Tibial nerve (tissue), 4 donors: ENCODE measurements at regions not wholly inside any gene's neighbourhood (a gene's known extent, or its start where the extent isn't known, plus 50 kb on each side); places are given as distances from the start of the nearest gene placed in this dataset.

Source experiments
- DNase-seq, 2 donors: peaks; one replicate each; pipeline ENCODE4 v3.0.0-alpha.2; 2019; ENCODE audit warnings: low spot score in 2 of 2
- H3K27ac ChIP-seq, 4 donors: fragments of 200-600 bp; sonication (generic) in 3 of 4; one replicate each; pipeline ENCODE4 v1.5.1; 2017 to 2019; ENCODE audit warnings: mild to moderate bottlenecking in 1 of 4
- H3K27me3 ChIP-seq, 2 donors: fragments of 200-600 bp; sonication (generic) in 1 of 2; one replicate each; pipeline versions ENCODE4 v1.5.1 to v1.6.0; 2017 to 2019
- H3K36me3 ChIP-seq, 3 donors: fragments of 200-600 bp; sonication (generic); one replicate each; pipeline ENCODE4 v1.5.1; 2018 to 2019
- H3K4me1 ChIP-seq, 4 donors: fragments of 200-600 bp; sonication (generic) in 3 of 4; one replicate each; pipeline ENCODE4 v1.5.1; 2017 to 2019
- H3K4me3 ChIP-seq, 4 donors: fragments of 200-600 bp; sonication (generic) in 3 of 4; one replicate each; pipeline ENCODE4 v1.5.1; 2017 to 2019; ENCODE audit warnings: mild to moderate bottlenecking in 1 of 4, moderate library complexity in 1 of 4
- H3K9me3 ChIP-seq, 4 donors: fragments of 200-600 bp; sonication (generic) in 3 of 4; one replicate each; pipeline ENCODE4 v1.5.1; 2017 to 2019
- CTCF ChIP-seq, 5 experiments: fragments of 200-600 bp in 3 of 5; fragments of 450-650 bp in 2 of 5; sonication (generic) in 3 of 5; IDR thresholded peaks; one replicate each; pipeline ENCODE4 v1.5.1; 2016 to 2019; ENCODE audit warnings: antibody characterized with exemption in 5 of 5, mild to moderate bottlenecking in 3 of 5, moderate library complexity in 2 of 5
- EP300 ChIP-seq, 2 donors: sonication (generic); formaldehyde crosslinking; IDR thresholded peaks; one replicate each; pipeline ENCODE4 v1.6.1; 2017; ENCODE audit warnings: antibody characterized with exemption in 2 of 2, mild to moderate bottlenecking in 1 of 2
- POLR2A ChIP-seq, 2 donors: fragments of 450-650 bp; IDR thresholded peaks; one replicate each; pipeline ENCODE4 v1.6.1; 2017; ENCODE audit warnings: antibody characterized with exemption in 2 of 2, mild to moderate bottlenecking in 2 of 2, moderate library complexity in 2 of 2
- WGBS, 2 donors: methylation state at CpG; one replicate each; pipeline ENCODE4 v1.1.5; 2018; 5-methylcytosine and 5-hydroxymethylcytosine counted together

- no peak overlapping the region for H3K4me3 ChIP-seq
- 79 to 81% methylated on average over 4 of the region's 4 CpGs for WGBS, 2 donors
- no peaks in the 10 kb centered on the region for H3K4me1 ChIP-seq
- no peak overlapping the region for H3K27ac ChIP-seq
- no peak for DNase-seq
- peaks cover 0 to 10% (median 0%) of the 10 kb centered on the region in 4 donors for H3K9me3 ChIP-seq
- TF ChIP-seq CTCF (IDR thresholded peaks at IDR 0.05) (no peak), POLR2A (IDR thresholded peaks at IDR 0.05) (no peak), EP300 (IDR thresholded peaks at IDR 0.05) (no peak)
- no peaks in the 10 kb centered on the region for H3K36me3 ChIP-seq
- no peaks in the 10 kb centered on the region for H3K27me3 ChIP-seq
Observed at GRCh38 chr13:88303605-88304004, 632.4 kb downstream of the SLITRK5 start.

GRCh38 chr13:88314496-88314895 lies 643.3 kb downstream of the SLITRK5 start:
- H3K4me3 ChIP-seq: no peak overlapping the region
- H3K4me1 ChIP-seq: no peaks in the 10 kb centered on the region
- no peaks in the 10 kb centered on the region for H3K36me3 ChIP-seq
- WGBS, 2 donors: 42 to 54% methylated on average over 1 of the region's 1 CpG
- TF ChIP-seq CTCF (IDR thresholded peaks at IDR 0.05) (no peak), POLR2A (IDR thresholded peaks at IDR 0.05) (no peak), EP300 (IDR thresholded peaks at IDR 0.05) (no peak)
- no peak overlapping the region for H3K27ac ChIP-seq
- no peaks in the 10 kb centered on the region for H3K9me3 ChIP-seq
- no peaks in the 10 kb centered on the region for H3K27me3 ChIP-seq
- no peak for DNase-seq

- Histone ChIP-seq H3K4me1 (no peaks in the 10 kb centered on the region), H3K4me3 (no peak overlapping the region), H3K36me3 (no peaks in the 10 kb centered on the region), H3K27ac (no peak overlapping the region), H3K9me3 (no peaks in the 10 kb centered on the region), H3K27me3 (no peaks in the 10 kb centered on the region)
- DNase-seq: no peak
- 89% methylated on average over 3 of the region's 3 CpGs for WGBS, 2 donors
- no peak for TF ChIP-seq EP300 (IDR thresholded peaks at IDR 0.05)
- no peak for TF ChIP-seq POLR2A (IDR thresholded peaks at IDR 0.05)
- no peak for TF ChIP-seq CTCF (IDR thresholded peaks at IDR 0.05)
Observed at GRCh38 chr13:88329066-88329465, 657.9 kb downstream of the SLITRK5 start.

GRCh38 chr13:88339271-88339741 lies 668.1 kb downstream of the SLITRK5 start:
- H3K4me1 ChIP-seq: no peaks in the 10 kb centered on the region
- no peak overlapping the region for H3K27ac ChIP-seq
- WGBS, 2 donors: 39 to 64% methylated on average over 3 to 8 of the region's 8 CpGs
- H3K4me3 ChIP-seq: no peak overlapping the region
- no peak for DNase-seq
- no peak for TF ChIP-seq CTCF (IDR thresholded peaks at IDR 0.05)
- no peaks in the 10 kb centered on the region for H3K36me3 ChIP-seq
- H3K27me3 ChIP-seq: no peaks in the 10 kb centered on the region
- H3K9me3 ChIP-seq: no peaks in the 10 kb centered on the region

- H3K27me3 ChIP-seq: no peaks in the 10 kb centered on the region
- H3K36me3 ChIP-seq: no peaks in the 10 kb centered on the region
- no peak overlapping the region for H3K27ac ChIP-seq
- WGBS, 2 donors: 95 to 97% methylated on average over 34 to 55 of the region's 59 CpGs
- H3K9me3 ChIP-seq: peaks cover 0 to 17% (median 0%) of the 10 kb centered on the region in 4 donors
- H3K4me3 ChIP-seq: no peak overlapping the region
- no peaks in the 10 kb centered on the region for H3K4me1 ChIP-seq
- no peak for DNase-seq
- TF ChIP-seq POLR2A (IDR thresholded peaks at IDR 0.05): no peak
- TF ChIP-seq EP300 (IDR thresholded peaks at IDR 0.05): no peak
- no peak for TF ChIP-seq CTCF (IDR thresholded peaks at IDR 0.05)
Observed at GRCh38 chr13:88345171-88345847, 674.1 kb downstream of the SLITRK5 start.
